ENCODE measurements at regions not wholly inside any gene's neighbourhood (a gene's known extent, or its start where the extent isn't known, plus 50 kb on each side); places are given as distances from the start of the nearest gene placed in this dataset.

GRCh38 chr5:109533751-109534272 lies 124.0 kb upstream of the PJA2 start:
- no peaks in the 10 kb centered on the region for H3K36me3 ChIP-seq
- peaks cover 0 to 8% (median 0%) of the 10 kb centered on the region in 3 donors for H3K4me1 ChIP-seq
- H3K9me3 ChIP-seq = peaks cover 0 to under 1% (median 0%) of the 10 kb centered on the region in 3 donors
- ATAC-seq = no peak
- WGBS, 2 donors (ENCODE audit: low coverage in 1 of 2) = 34 to 71% methylated on average over 4 of the region's 4 CpGs
- TF ChIP-seq, protein P1, sequence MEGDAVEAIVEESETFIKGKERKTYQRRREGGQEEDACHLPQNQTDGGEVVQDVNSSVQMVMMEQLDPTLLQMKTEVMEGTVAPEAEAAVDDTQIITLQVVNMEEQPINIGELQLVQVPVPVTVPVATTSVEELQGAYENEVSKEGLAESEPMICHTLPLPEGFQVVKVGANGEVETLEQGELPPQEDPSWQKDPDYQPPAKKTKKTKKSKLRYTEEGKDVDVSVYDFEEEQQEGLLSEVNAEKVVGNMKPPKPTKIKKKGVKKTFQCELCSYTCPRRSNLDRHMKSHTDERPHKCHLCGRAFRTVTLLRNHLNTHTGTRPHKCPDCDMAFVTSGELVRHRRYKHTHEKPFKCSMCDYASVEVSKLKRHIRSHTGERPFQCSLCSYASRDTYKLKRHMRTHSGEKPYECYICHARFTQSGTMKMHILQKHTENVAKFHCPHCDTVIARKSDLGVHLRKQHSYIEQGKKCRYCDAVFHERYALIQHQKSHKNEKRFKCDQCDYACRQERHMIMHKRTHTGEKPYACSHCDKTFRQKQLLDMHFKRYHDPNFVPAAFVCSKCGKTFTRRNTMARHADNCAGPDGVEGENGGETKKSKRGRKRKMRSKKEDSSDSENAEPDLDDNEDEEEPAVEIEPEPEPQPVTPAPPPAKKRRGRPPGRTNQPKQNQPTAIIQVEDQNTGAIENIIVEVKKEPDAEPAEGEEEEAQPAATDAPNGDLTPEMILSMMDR (IDR thresholded peaks at IDR 0.05) = no peak
- no peak for TF ChIP-seq EP300 (IDR thresholded peaks at IDR 0.05)
- TF ChIP-seq POLR2A (IDR thresholded peaks at IDR 0.05) = no peak
- TF ChIP-seq POLR2AphosphoS5 (IDR thresholded peaks at IDR 0.05) = no peak
- H3K4me3 ChIP-seq = no peak overlapping the region
- H3K27ac ChIP-seq = no peak overlapping the region
- no peaks in the 10 kb centered on the region for H3K27me3 ChIP-seq

DNA sequence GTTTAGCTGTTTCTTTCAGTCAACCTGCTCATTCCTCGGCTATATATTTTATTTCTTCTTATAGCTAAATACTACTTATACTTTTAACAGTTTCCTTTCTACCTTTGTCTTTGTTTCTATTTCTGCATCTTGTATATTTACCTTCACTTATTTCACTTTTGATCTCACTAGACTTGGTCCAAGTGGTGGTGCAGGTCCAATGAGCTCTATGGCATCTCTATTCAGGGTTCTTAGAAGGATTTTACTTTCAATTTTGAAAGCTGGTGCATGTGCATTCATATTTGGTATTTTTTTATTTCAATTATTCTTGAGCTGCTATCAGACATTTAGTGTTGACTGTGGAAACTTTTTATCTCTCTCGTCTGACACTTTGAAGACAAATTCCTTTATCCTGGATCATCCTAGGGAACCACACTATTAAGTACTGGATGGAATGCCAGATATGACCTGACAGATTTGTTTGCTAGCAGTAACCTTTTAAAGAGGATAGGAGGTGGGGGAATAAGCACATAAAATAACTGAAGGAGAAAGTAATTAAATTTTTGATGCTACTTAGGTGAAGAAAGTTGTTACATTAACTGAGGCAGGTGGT lies 123.1 kb upstream of the PJA2 start:
- no peaks in the 10 kb centered on the region for H3K36me3 ChIP-seq
- H3K4me1 ChIP-seq = peaks cover 0 to 8% (median 0%) of the 10 kb centered on the region in 3 donors
- no peaks in the 10 kb centered on the region for H3K27me3 ChIP-seq
- no peaks in the 10 kb centered on the region for H3K9me3 ChIP-seq
- H3K27ac ChIP-seq = no peak overlapping the region
- H3K4me3 ChIP-seq = no peak overlapping the region
- TF ChIP-seq, protein P1 (IDR thresholded peaks at IDR 0.05) = no peak
- TF ChIP-seq EP300 (IDR thresholded peaks at IDR 0.05) (no peak), POLR2AphosphoS5 (IDR thresholded peaks at IDR 0.05) (no peak), POLR2A (IDR thresholded peaks at IDR 0.05) (no peak)
- 56 to 88% methylated on average over 1 to 2 of the region's 2 CpGs for WGBS, 2 donors (ENCODE audit: low coverage in 1 of 2)
- no peak for ATAC-seq

GRCh38 chr5:109531262-109531661 lies 121.5 kb upstream of the PJA2 start:
- no peaks in the 10 kb centered on the region for H3K9me3 ChIP-seq
- no peak for TF ChIP-seq POLR2AphosphoS5 (IDR thresholded peaks at IDR 0.05)
- no peak for TF ChIP-seq EP300 (IDR thresholded peaks at IDR 0.05)
- TF ChIP-seq, protein P1 (IDR thresholded peaks at IDR 0.05) = no peak
- TF ChIP-seq POLR2A (IDR thresholded peaks at IDR 0.05) = no peak
- peaks cover 0 to 8% (median 0%) of the 10 kb centered on the region in 3 donors for H3K4me1 ChIP-seq
- no peak for ATAC-seq
- no peaks in the 10 kb centered on the region for H3K36me3 ChIP-seq
- WGBS, 2 donors (ENCODE audit: low coverage in 1 of 2) = 75% methylated on average over 1 of the region's 1 CpG
- no peak overlapping the region for H3K4me3 ChIP-seq
- H3K27ac ChIP-seq = no peak overlapping the region
- no peaks in the 10 kb centered on the region for H3K27me3 ChIP-seq

DNA sequence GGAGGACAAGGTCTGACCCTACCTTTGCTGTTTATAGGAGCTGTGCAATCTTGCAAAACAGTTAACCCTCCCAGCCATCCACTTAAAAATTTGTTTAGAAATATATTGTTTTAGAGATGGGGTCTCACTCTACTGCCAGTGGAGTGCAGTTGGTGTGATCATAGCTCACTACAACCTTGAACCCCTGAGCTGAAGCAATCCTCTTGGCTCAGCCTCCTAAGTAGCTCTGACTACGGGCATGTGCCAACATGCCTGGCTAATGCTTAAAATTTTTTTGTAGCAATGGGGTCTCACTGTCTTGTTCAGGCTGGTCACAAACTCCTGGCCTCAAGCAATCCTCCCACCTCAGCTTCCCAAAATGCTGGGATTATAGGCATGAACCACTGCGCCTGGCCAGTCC lies 120.2 kb upstream of the PJA2 start:
- WGBS, 2 donors (ENCODE audit: low coverage in 1 of 2) = 89% methylated on average over 1 of the region's 2 CpGs; no CpG with 5 or more reads in 1 of the 2 donors
- no peak for TF ChIP-seq POLR2AphosphoS5 (IDR thresholded peaks at IDR 0.05)
- TF ChIP-seq, protein P1 (IDR thresholded peaks at IDR 0.05) = no peak
- TF ChIP-seq POLR2A (IDR thresholded peaks at IDR 0.05) = no peak
- TF ChIP-seq EP300 (IDR thresholded peaks at IDR 0.05) = no peak
- Histone ChIP-seq H3K4me3 (no peak overlapping the region), H3K4me1 (peaks cover 0 to 8% (median 0%) of the 10 kb centered on the region in 3 donors), H3K36me3 (no peaks in the 10 kb centered on the region), H3K27ac (no peak overlapping the region), H3K27me3 (no peaks in the 10 kb centered on the region), H3K9me3 (no peaks in the 10 kb centered on the region)
- ATAC-seq = no peak

DNA sequence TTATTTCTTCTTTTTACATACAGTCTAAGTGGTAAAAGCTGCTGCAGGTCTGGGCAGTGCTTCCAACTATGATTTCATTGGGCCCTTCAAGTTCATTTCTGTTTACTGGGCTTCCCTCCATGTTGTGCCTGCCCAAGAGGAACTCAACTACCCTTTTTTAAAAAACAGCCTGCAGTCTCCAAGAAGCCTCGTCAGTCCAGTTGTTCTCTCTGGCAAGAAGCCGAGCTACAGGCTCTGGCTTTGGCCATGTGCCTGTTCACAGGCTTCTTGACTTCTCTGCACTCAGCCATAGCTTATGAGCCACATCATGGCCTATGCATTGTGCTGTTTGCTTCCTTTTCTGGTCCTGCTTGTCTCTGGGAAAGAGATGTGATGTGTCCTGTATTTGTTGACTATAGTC lies 119.7 kb upstream of the PJA2 start:
- Histone ChIP-seq H3K27ac (no peak overlapping the region), H3K36me3 (no peaks in the 10 kb centered on the region), H3K27me3 (no peaks in the 10 kb centered on the region), H3K4me3 (no peak overlapping the region), H3K4me1 (peaks cover 0 to 8% (median 0%) of the 10 kb centered on the region in 3 donors), H3K9me3 (no peaks in the 10 kb centered on the region)
- TF ChIP-seq EP300 (IDR thresholded peaks at IDR 0.05) = no peak
- TF ChIP-seq, protein P1 (IDR thresholded peaks at IDR 0.05) = no peak
- TF ChIP-seq POLR2AphosphoS5 (IDR thresholded peaks at IDR 0.05) = no peak
- TF ChIP-seq POLR2A (IDR thresholded peaks at IDR 0.05) = no peak
- no peak for ATAC-seq
- WGBS, 2 donors (ENCODE audit: low coverage in 1 of 2) = 10 to 23% methylated on average over 2 of the region's 2 CpGs
